Colonic mucosa (tissue), 4 donors: ENCODE measurements at regions not wholly inside any gene's neighbourhood (a gene's known extent, or its start where the extent isn't known, plus 50 kb on each side); places are given as distances from the start of the nearest gene placed in this dataset.

Experiments
- DNase-seq: peaks from one replicate; pipeline ENCODE4 v3.0.0-alpha.2; 2020
- H3K27ac ChIP-seq: fragments of 200-600 bp; one replicate; pipeline ENCODE4 v1.8.0; 2021
- H3K27me3 ChIP-seq: fragments of 200-600 bp; one replicate; pipeline ENCODE4 v1.8.0; 2021
- H3K36me3 ChIP-seq: fragments of 200-600 bp; one replicate; pipeline ENCODE4 v1.8.0; 2021
- H3K4me1 ChIP-seq: fragments of 200-600 bp; one replicate; pipeline ENCODE4 v1.8.0; 2021; ENCODE audit warnings: mild to moderate bottlenecking
- H3K4me3 ChIP-seq: fragments of 200-600 bp; one replicate; pipeline ENCODE4 v1.8.0; 2021
- H3K9ac ChIP-seq, 2 donors: one replicate each; pipeline ENCODE4 v1.7.0; 2013; ENCODE audit warnings: control low read depth in 2 of 2, low read depth in 2 of 2, low read length in 2 of 2
- H3K9me3 ChIP-seq: fragments of 200-600 bp; one replicate; pipeline ENCODE4 v1.8.0; 2021
- intact Hi-C: fragments of 100-400 bp; cut with DNase I; formaldehyde crosslinking; loops from one replicate; pipeline ENCODE4 v1.14.1; 2022
- TF ChIP-seq, protein P1 (sequence below): fragments of 200-600 bp; IDR thresholded peaks from one replicate; pipeline ENCODE4 v1.8.0; 2022; ENCODE audit warnings: antibody characterized with exemption, mild to moderate bottlenecking
- donor health status: healthy.
- donor health status: DM: no; HTN: no; CAD: no.
- donor health status: DM: no; HTN: no; CAD: no.

- no peak overlapping the region for H3K27ac ChIP-seq
- H3K27me3 ChIP-seq: no peaks in the 10 kb centered on the region
- H3K4me1 ChIP-seq: no peaks in the 10 kb centered on the region
- H3K4me3 ChIP-seq: no peak overlapping the region
- H3K9me3 ChIP-seq: no peaks in the 10 kb centered on the region
- DNase-seq: no peak
- H3K9ac ChIP-seq: no peak overlapping the region
- intact Hi-C loops: no loop called here
- no peaks in the 10 kb centered on the region for H3K36me3 ChIP-seq
- TF ChIP-seq, protein P1, sequence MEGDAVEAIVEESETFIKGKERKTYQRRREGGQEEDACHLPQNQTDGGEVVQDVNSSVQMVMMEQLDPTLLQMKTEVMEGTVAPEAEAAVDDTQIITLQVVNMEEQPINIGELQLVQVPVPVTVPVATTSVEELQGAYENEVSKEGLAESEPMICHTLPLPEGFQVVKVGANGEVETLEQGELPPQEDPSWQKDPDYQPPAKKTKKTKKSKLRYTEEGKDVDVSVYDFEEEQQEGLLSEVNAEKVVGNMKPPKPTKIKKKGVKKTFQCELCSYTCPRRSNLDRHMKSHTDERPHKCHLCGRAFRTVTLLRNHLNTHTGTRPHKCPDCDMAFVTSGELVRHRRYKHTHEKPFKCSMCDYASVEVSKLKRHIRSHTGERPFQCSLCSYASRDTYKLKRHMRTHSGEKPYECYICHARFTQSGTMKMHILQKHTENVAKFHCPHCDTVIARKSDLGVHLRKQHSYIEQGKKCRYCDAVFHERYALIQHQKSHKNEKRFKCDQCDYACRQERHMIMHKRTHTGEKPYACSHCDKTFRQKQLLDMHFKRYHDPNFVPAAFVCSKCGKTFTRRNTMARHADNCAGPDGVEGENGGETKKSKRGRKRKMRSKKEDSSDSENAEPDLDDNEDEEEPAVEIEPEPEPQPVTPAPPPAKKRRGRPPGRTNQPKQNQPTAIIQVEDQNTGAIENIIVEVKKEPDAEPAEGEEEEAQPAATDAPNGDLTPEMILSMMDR: no peak
Measured at GRCh38 chr2:176514276-176514675, 245.0 kb downstream of the MTX2 start.

GRCh38 chr2:176514805-176515500 lies 245.7 kb downstream of the MTX2 start:
- DNase-seq: no peak
- H3K9ac ChIP-seq: no peak overlapping the region
- H3K27me3 ChIP-seq: no peaks in the 10 kb centered on the region
- H3K9me3 ChIP-seq: no peaks in the 10 kb centered on the region
- H3K4me3 ChIP-seq: no peak overlapping the region
- H3K36me3 ChIP-seq: no peaks in the 10 kb centered on the region
- TF ChIP-seq, protein P1: no peak
- no peaks in the 10 kb centered on the region for H3K4me1 ChIP-seq
- H3K27ac ChIP-seq: no peak overlapping the region
- intact Hi-C loops: no loop called here

DNA sequence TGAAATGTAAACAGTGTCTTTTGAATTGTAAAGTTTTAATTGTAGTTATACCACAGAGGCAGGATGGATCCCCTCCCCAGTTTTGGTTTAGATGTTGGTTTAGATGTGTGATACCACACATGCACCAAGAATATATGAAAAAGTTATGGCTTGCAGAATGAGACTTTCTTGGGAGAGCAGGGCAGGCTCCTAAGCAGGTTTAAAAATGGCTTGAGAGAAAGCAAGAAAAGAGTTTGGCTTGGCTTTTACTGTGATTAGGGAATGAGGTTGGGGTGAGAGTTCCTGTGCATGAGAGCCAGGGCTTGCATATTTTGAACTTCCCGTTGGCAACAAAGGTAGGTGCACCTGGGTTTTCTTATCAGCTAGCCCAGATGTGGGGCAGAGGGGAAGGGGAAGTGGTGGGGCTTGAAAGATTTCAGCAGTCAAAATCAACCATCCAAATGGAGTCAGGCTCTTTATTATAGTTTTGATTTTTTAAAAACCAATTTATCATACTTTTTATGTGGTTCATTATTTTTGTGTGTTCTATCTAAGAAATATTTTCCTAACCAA lies 246.9 kb downstream of the MTX2 start:
- intact Hi-C loops: no loop called here
- TF ChIP-seq, protein P1: no peak
- Histone ChIP-seq H3K36me3 (no peaks in the 10 kb centered on the region), H3K9ac (no peak overlapping the region), H3K4me3 (no peak overlapping the region), H3K27me3 (no peaks in the 10 kb centered on the region), H3K27ac (no peak overlapping the region), H3K4me1 (no peaks in the 10 kb centered on the region), H3K9me3 (no peaks in the 10 kb centered on the region)
- no peak for DNase-seq

- H3K27me3 ChIP-seq: no peaks in the 10 kb centered on the region
- intact Hi-C loops: no loop called here
- H3K36me3 ChIP-seq: no peaks in the 10 kb centered on the region
- no peak overlapping the region for H3K9ac ChIP-seq
- DNase-seq: no peak
- H3K9me3 ChIP-seq: no peaks in the 10 kb centered on the region
- no peak overlapping the region for H3K4me3 ChIP-seq
- H3K4me1 ChIP-seq: no peaks in the 10 kb centered on the region
- TF ChIP-seq, protein P1: no peak
- no peak overlapping the region for H3K27ac ChIP-seq
Measured at GRCh38 chr2:176518823-176519222, 249.6 kb downstream of the MTX2 start.

DNA sequence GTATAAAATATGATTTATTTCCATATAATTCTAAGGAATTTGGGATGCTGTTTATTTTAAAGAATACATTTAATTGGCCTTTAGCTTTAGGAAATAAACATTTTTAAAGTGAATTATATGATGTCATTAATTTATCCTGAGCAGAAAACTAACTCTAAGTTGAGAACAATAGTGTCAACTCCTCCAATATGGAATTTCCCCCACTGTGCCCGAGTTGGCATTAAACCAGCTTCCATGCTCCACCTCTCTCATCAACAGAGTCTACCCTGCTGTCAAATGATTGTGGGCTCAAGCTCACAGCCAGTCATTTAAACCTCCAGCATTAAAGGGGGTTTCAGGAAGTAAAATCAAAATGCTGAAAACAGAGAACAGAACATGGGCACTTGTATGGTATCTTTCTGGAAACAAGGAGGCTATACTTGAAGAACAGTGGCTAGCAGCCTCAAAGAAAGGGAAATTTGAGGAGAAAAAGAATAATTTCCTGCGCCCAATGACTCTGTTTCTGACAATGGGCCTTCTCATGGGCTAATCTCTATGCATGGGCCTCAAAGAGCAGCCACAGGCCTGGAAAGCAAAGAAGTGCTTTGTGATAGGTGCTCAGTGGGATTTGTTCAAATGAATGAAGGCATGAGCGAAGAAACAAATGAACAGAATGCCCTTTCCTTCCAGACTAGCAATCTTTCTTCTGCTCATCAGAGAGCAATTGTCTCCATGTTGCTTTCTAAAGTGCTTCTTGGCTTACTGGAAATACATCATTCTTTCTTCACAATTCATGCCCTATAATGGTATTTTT lies 252.8 kb downstream of the MTX2 start:
- TF ChIP-seq, protein P1: no peak
- Histone ChIP-seq H3K4me1 (no peaks in the 10 kb centered on the region), H3K9ac (no peak overlapping the region), H3K36me3 (no peaks in the 10 kb centered on the region), H3K27ac (no peak overlapping the region), H3K9me3 (no peaks in the 10 kb centered on the region), H3K4me3 (no peak overlapping the region), H3K27me3 (no peaks in the 10 kb centered on the region)
- intact Hi-C loops: no loop called here
- DNase-seq: no peak
